ENCODE measurements at regions not wholly inside any gene's neighbourhood (a gene's known extent, or its start where the extent isn't known, plus 50 kb on each side); places are given as distances from the start of the nearest gene placed in this dataset.

GRCh38 chr2:45167920-45168629, 158.8 kb upstream of the SIX2 start:
- TF ChIP-seq CTCF (IDR thresholded peaks at IDR 0.05) (no peak), POLR2A (IDR thresholded peaks at IDR 0.05) (no peak)

Data from esophagus squamous epithelium (tissue), 4 donors.